ENCODE measurements at regions not wholly inside any gene's neighbourhood (a gene's known extent, or its start where the extent isn't known, plus 50 kb on each side); places are given as distances from the start of the nearest gene placed in this dataset.

DNA sequence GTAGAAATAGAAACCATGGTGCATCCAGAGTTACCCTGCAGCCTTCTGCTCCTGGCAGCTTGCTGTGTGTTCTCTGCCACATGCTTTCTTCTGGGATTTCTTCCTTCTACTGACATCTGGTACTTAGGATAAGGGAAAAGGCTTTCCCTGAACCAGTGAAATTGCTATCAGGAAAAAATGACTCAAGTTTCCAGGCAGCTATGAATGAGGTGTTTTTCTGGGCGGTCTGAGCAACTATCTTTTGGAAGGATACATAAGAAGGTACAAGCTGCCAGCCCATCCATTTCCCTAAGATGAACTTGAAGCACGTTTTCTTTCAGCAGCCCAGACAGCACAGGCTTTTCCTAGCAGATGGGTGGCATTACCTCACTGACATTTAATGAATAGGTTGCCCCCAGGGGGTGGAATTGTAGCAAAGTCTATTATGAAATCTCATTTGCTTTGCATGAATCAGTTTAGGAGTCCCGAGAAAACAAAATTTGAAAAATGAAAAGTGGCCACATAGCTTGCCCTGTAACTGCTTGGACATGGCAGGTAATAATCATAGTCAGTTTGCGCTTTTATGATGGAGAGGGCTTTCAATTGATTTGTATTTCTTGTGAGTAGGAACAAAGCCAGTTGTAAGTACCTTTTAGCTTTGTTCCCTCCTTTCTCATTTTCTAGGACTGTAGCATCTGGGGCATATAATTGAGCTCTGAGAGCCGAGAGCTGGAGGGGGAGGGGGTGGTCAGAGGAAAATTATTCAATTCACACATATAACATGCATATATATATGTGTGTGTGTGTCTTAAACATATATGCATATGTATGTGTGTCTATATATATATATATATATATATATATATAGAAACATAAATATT lies 108.5 kb downstream of the C9orf152 start:
- no peak for FAIRE-seq

DNA sequence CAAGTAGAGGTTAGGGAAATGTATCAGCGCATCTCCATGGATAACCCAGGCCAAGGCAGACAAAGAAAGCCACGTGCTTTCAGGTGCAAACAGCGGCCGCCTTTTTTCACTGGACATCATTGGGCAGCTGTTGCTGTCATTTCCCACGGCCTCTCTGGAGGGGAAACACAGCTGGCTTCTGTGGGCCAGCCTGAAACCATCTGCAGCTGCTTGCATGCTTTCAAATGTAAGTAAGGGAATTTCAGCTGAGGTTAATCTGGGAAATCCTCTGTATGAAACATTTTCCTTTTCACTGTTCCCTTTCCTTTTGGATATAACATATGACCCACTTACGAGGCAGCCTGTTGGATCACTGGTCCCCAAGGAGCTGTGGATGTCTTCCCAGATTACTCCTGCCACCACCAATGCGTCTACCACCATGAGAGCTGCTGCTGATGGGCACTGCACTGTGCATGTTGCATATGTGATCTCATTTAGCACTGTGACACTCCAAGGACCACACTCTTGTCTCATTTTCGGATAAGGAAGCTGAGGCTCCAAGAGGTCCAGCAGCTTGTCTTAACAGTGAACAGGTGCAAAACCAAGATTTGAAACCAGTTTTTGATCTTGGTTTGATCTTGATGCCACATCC lies 106.3 kb downstream of the C9orf152 start:
- FAIRE-seq: no peak

DNA sequence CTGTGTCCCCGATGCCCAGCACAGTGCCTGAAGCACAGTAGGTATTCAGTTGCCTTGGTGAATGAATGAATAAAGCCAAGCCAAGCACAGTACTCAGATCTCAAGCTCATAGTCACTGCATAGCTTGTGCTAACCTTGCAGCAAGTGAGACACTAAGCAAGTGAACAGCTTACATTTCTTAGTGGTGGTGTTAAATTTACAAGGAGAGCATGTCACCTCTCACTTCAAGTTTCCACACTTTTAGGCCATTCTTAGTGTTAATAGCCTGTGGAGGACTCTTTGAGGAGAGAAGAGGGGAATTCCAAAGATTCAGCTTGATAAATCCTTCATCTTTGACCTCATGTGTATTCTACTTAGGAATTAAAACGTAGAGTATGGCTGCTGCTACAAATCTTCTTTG lies 104.7 kb downstream of the C9orf152 start:
- FAIRE-seq: no peak

DNA sequence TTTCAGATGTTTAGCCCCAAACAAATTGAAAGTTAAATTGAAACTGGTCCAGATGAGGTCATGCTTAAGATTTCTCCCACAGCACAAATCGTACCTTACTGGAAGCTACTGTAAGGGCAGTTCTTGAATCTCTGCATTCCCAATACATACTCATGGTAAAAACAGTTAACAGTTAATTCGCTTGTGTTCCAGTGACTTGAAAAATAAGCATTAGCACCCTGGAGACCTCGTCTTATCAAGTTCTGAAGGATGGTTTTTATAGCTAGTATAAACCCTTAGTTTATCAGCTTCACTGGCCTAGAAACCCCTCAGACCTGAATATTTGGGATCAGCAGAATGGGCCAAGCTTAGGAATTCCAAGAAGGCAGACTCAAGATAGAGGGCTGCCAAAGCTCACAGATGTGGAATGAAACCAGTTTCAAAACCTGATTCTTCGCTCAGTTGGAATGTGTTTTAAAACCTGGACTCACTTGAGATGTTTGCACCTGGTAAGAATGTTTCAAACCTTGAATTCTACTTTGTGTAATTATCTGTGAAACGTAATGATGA lies 103.6 kb downstream of the C9orf152 start:
- FAIRE-seq: no peak

DNA sequence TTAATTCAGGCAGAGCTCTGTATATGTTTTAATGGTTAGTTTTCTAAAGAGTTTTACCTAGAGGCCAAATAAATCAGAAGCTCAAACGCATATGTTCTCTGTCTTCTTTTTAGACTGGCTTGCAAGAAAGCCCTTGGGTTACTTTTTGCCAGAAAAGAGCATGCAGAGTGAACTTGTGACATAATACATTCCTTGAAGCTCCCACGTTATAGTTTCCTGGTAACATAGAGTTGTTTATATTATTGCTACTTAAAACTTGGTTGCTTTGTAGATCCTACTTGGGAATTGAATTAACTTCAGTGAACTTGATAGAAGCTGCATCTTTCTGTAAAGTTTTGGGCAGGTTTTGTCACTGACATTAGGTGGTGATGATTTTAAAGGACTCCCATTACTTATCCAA lies 102.9 kb downstream of the C9orf152 start:
- FAIRE-seq: no peak

DNA sequence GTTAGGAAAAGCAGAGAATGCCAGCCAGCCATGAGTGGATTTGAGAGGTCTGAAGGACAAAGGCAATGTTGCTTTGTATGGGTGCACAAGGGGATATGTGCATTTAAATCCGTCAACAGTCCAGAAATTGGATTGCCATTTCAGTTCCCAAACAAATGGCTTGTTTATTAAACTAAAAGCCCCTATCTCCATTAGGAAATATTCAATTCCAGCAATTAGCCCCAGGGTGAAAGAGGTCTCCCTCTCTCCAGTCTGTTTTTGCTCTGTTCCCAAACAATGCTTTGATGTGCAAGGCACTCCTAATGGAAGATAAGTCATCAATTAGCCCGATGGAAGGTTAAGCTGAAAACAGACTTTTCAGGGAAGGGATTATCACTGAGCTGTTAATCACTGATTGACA lies 101.3 kb downstream of the C9orf152 start:
- no peak for FAIRE-seq

DNA sequence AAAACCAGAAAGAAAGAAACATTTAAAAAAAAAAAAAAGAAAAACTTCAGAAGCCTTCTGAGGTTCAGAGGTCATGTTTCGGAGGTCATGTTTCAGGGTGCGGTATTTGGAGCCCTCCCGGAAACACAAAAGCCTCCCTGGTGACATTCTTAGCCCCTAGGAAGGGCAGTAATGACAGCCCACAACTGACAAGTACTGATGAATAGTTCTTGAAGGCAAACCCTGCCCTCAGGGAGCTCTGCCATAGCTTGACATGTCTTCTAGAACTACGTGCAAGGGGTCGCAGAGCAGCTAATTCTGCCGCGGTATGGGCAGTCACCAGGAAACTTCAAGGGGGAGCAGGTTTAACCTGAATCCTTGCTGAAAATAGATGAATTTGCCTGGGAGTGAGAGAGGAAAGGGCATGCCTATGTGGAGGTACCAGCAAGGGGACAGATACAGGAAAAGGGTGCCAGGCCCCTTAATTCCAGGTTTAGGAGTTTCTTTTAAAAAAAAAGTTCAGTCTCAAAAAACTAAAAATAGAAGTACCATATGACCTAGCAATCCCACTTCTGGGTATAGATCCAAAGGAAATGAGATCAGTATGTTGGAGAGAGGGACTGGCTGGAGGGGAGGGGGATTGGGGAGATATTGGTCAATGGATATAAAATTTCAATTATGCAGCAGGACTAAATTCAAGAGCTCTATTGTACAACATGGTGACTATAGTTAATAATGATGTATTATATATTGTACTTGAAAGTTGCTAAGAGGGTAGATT lies 98.4 kb downstream of the C9orf152 start:
- FAIRE-seq: no peak

DNA sequence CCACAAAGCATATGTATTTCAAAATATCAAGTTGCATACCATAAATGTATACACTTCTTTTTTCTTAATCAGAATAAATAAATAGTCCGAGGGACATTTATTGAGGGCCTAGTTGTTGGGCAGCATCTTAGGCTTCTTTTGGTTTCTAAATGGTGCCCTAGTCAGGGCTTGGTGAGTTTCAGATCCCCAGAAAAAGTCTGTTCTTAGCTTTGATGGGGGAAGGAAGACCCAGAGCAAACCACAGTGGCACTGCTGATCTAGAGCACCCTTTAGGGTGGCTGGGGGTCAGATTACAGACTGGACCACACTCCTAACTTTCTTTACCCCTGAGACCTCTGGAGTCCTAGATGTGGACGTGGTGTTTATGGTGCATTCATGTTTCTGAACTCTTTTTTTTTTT lies 97.8 kb downstream of the C9orf152 start:
- FAIRE-seq: no peak

DNA sequence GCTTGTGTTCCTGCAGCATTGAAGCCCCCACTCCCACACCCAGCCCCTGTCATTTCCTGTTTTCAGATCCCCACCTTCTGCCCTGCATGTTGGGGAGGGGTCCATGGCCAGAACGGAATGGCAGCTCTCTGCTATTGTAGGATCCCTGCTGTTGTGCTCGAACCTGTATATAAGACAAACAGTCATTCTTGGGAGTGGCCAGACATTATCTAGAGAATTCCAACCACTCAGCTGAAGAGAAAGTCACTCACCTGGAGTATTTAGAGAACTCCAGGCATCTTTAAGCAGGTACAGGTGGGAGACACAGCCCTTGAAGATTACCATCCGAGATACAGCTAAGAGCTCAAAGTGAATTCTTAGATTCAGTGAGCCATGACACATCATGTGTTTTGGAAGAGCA lies 96.1 kb downstream of the C9orf152 start:
- FAIRE-seq: no peak

DNA sequence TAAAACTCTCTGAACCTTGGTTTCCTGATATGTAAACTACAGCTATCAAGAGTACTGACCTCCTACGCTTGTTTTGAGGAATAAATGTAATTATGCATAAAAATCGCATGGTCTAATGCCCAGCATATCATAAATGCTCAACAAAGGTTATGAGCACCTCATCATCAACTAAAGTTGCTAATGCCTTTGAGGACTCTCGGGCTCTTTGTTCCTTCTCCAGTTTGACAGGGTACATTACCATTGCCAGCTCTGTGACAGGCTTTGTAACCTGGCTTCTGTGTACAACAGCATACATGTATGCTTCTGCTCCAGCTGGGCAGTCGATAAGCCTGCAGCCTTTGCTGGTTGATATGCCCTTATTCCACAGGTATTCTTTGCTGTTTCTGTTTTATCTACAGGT lies 95.2 kb downstream of the C9orf152 start:
- FAIRE-seq: no peak

DNA sequence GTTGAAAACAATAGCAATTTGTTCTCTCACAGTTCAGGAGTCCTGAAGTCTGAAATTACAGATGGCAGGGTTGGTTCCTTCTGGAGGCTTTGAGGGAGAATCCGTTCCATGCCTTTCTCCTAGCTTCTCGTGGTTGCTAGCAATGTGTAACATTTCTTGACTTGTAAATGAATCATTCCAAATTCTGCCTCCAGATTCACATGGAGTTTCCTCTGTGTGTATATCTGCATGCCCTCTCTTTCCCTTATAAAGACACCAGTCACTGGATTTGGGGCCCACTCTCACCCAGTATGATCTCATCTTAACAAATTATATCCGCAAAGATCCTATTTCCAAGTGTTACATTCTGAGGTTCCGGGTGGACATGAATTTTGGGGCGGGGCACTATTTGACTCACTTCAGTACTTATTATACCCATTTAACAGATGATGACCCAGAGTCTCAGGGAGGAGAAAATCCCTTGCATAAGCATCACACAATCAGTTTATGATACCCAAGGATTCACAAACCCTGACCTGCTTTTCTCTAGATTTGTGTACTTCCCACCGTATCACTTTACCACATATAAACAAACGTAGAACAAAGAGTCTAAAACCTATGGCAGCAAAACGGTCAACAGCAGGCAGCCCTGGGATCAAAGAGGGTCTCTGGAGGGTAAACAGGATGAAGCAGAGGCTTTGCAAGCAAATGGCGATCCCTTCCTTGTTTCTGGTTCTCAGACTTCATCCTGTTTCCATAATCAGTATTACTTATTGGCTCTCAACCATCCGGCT lies 93.7 kb downstream of the C9orf152 start:
- no peak for FAIRE-seq

DNA sequence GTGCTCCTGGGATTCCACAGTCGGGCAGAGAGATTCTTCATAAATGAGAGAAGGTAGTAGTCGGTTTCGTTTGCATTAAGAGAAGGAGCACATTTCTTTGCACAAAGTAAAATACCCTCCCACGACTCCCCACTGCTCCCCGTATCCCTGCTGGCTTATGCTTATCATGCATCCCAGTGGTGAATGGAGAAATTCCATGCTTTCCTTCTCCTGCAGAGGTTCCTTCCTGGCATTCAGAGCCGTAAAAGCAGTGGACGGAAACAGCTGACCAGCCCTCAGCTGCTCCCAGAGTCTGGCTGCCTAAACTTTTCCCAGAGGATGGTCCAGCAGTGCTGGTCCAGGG lies 93.1 kb downstream of the C9orf152 start:
- FAIRE-seq: no peak

DNA sequence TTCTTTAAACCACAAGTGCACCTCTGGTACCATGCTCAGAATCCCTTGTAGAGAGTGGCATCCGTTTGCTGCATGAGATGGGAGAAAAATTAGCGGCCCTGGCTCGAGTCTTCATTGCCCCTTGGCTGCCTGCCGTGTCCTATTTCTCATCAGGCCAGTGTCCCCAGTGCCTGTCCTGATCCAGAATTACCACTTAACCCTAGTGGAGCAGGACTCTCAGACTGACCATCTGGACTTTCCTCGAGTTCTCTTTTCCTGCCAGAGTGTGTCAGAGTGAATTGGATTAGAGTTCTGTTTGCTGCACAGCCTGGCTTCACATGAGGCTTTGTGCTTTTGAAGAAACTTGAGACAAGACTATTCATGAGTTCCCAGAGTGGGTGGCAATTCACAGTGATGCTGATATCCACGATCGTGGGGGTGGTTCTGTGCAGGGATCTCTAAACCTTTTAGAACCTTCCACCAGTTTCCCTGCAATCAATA lies 92.6 kb downstream of the C9orf152 start:
- FAIRE-seq: no peak

DNA sequence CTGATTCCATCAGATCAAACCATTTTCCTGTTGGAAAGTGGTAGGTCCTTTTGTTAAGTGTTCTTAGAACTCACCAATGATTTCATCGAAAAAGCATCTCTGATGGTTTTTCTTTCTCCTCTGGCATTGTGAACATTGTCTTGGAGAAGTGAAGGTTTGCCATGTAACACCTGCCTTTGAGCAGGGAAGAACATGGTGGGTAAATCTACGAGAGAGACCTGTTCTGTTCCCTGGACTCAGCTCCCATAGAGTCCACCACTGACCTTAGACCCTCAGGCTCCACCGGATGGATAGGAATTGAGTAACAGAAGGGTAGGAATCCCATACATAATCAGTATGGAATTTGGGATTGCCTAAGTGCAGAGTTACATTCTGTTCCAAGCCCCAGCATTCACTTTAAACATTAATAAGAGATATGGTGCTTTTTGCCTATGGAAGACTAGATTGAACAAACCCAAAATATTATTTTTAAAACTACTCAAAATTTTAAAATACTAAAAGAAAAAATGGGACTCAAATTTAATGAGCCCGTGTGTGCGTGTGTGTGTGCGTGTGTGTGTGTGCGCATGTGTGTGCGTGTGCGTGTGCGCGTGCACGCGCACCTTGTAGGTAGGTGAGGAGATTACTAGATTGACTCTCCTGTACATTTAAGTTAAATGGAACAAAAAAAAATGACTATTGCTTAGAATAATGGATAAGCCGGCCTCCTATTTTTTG lies 92.0 kb downstream of the C9orf152 start:
- no peak for FAIRE-seq

DNA sequence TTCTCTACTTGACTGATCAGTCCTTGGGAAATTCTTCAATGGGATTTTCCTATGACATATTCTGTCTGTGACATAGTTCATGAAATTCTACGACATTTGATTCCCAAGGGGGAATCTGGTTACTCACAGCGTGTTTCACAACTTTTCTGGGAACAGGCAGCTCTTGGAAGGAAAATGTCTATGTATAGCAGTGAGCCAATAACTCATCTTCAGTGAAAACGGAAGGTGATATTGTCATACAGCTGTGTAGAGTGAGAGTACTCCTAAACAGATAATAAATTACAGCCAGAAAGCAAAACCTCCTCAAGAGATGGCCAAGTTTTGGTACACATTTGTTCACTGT lies 91.4 kb downstream of the C9orf152 start:
- FAIRE-seq: no peak

DNA sequence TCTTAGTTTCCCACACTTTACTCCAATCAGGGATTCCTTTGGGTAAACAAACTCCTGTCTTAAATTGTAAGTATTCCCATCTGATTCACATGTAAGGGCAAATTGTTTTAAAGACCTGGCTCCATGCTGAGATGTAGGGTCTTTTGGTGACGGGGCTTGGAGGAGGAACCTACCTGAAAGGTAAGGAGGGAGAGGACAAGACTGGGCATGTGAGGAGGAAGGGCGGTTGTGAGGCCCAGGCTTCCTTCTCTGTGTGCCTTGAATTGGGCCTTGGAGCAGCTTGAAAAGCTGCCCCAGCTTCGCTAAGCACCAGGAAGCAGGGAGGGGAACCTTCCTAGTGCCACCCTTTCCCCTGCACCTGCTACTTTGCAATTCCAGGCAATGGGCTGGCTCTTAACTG lies 86.8 kb downstream of the C9orf152 start:
- FAIRE-seq: no peak

DNA sequence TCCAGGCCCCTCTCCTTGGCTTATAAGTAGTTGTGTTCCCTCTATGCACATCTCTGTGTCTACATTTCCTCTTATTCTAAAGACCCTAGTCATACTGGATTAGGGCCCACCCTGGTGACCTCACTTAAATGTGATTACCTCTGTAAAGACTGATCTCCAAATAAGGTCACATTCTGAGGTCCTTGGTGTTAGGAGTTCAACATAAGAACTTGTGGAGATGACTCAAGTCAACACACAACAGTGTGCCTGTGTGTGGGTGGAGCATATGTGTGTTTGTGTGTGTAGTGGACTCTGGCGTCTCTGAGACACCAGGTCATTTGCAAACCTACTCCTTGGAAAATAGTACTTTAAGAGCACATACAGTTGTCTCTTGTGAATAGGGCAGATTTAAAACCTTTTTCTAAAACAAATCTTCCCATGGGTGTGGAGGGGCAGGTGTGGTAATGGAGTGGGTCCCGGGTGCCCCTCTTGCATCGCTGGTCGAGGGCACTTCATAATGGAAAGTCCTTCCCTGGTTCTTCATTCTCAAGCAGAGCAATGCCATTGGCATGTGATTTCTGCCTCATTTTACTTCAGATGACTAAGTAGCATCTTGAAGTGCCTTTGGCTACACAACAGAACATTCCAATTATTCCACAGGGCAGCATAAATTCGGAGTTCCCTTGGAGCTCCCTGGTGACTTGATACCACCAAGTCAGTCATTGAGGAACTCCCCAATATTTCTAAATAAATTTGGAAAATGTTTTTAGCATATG lies 84.4 kb downstream of the C9orf152 start:
- FAIRE-seq: no peak

DNA sequence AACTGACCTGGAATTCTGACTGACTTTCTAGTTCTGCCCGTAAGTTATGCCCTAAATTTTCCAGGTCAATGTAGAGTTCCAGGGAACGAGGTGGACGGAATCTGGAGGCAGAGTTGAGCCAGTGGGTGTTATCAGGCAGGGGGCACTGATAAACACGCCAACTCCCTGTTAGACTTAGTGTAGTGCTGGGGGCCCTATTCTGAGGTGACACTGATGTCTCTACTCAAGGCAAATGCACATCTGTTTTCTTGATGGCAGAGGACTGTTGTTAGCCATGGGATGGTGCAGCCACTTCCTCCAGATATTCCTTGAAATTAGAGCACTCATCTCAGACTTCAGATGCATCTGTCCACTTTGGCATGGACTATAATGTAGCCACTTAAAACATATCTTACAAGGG lies 83.5 kb downstream of the C9orf152 start:
- no peak for FAIRE-seq

DNA sequence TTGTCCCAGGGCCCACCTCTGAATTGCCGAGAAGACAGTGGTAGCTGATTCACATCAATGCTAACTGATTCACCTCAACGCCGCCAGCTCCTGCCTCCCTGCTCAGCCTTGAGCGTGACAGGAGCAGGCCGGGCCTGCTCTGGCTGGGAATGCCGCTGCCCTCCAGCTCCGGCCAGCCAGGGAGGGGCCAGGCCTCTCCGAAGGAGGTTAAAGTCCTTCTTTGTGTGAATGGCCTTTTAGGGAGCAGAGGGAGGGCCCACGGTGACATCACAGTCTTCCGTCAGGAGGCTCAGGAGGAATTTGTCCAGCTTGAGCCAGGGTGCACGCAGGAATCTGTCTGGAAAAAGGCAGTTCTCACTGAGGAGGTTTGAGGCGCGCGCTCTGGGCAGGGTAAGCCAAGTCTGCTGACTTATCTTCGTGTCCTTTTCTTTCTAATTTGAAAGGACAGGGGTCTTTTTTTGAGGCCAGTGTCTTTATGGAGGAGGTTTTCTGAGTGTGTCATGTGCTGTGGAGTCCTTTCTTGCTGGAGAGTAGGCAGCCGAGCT lies 82.7 kb downstream of the C9orf152 start:
- FAIRE-seq: no peak

DNA sequence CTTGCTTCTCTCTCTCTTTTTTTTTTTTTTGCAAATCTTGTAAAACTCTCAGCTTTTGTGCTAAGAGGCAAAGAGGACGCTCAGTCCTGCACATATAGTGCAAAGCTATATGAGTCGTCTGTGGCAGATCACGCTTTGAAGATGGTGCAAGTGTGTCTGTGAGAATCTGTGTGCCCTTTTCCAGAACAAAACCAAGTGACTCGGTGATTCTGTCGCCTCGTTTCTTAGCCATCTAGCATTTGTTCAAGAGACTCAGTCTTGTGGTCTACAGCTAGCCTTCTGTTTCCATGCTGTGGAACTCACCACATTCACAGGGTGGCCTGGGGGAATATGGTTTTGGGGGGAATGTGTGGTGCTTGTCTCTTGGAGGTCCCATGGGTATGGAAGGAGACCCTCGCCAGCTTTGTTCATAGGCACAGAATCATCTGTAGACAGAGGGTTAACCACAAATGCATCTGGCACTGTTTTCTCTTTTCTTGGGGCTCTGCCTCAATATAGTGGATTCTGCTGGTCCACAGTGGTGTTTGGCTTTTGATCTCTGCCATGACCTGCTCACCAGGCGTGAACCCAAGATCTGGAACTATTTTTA lies 82.1 kb downstream of the C9orf152 start:
- no peak for FAIRE-seq

DNA sequence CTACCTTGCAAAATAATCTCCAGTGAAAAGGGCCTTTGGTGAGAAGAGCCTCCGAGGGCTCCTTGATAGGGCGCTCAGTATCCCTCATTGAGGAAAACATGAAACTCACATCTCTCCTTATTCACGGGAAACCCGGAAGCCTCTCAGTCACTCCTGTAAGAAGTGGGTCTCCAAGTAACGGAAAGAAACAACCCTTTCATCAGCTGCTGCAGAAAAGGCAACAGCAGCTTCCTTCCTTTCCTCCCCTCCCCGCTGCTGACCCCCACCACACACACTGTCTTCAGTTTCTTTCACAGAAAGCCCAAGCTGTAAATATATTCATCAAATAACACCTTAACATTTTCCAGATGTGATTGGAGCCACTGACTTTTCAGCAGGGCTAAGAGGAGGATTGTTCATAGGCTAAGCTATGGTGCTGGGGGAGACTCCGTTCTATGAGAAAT lies 81.4 kb downstream of the C9orf152 start:
- no peak for FAIRE-seq

Measured in endometrium (tissue), 2 donors.